ENCODE measurements at regions not wholly inside any gene's neighbourhood (a gene's known extent, or its start where the extent isn't known, plus 50 kb on each side); places are given as distances from the start of the nearest gene placed in this dataset.

DNA sequence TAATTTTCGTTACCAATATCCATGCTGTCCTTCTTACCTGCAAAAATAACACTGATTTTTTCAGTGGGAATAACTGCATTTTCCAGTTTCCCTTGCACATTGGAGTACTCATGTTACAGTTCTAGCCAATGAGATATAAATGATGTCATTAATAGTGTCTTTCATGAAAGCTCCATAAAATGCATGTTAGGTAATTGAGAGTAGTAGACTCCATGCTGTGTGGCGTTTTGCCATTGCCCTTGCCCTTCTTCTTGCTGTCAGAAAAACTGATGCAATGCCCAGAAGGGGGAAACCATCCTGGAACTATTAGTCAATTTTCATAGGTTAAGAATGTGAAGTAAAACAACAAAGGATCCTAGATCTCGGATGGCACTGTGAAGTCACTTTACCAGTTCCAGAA is 1765.3 kb downstream of the EFNA5 start:
- TF ChIP-seq, protein P1, sequence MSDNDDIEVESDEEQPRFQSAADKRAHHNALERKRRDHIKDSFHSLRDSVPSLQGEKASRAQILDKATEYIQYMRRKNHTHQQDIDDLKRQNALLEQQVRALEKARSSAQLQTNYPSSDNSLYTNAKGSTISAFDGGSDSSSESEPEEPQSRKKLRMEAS (IDR thresholded peaks at IDR 0.05) = no peak
- TF ChIP-seq JUND (IDR thresholded peaks at IDR 0.05) (no peak), FOXA2 (IDR thresholded peaks at IDR 0.05) (no peak), TAF1 (conservative IDR thresholded peaks at IDR 0.05) (no peak), YY1 (IDR thresholded peaks at IDR 0.05) (no peak), RXRA (IDR thresholded peaks at IDR 0.05) (no peak), HNF4G (IDR thresholded peaks at IDR 0.05) (no peak), SP1 (IDR thresholded peaks at IDR 0.05) (no peak), EGR1 (IDR thresholded peaks at IDR 0.05; ENCODE audit: low read depth in 2 of 2) (no peak)
- TF ChIP-seq, protein P2, sequence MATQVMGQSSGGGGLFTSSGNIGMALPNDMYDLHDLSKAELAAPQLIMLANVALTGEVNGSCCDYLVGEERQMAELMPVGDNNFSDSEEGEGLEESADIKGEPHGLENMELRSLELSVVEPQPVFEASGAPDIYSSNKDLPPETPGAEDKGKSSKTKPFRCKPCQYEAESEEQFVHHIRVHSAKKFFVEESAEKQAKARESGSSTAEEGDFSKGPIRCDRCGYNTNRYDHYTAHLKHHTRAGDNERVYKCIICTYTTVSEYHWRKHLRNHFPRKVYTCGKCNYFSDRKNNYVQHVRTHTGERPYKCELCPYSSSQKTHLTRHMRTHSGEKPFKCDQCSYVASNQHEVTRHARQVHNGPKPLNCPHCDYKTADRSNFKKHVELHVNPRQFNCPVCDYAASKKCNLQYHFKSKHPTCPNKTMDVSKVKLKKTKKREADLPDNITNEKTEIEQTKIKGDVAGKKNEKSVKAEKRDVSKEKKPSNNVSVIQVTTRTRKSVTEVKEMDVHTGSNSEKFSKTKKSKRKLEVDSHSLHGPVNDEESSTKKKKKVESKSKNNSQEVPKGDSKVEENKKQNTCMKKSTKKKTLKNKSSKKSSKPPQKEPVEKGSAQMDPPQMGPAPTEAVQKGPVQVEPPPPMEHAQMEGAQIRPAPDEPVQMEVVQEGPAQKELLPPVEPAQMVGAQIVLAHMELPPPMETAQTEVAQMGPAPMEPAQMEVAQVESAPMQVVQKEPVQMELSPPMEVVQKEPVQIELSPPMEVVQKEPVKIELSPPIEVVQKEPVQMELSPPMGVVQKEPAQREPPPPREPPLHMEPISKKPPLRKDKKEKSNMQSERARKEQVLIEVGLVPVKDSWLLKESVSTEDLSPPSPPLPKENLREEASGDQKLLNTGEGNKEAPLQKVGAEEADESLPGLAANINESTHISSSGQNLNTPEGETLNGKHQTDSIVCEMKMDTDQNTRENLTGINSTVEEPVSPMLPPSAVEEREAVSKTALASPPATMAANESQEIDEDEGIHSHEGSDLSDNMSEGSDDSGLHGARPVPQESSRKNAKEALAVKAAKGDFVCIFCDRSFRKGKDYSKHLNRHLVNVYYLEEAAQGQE (IDR thresholded peaks at IDR 0.05) = no peak
- TF ChIP-seq, protein P3, sequence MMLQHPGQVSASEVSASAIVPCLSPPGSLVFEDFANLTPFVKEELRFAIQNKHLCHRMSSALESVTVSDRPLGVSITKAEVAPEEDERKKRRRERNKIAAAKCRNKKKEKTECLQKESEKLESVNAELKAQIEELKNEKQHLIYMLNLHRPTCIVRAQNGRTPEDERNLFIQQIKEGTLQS (IDR thresholded peaks at IDR 0.05) = no peak
- H3K9me3 ChIP-seq (ENCODE audit: control insufficient read depth in 4 of 4, low read length in 3 of 4) = no peaks in the 10 kb centered on the region
- no peak overlapping the region for H3K4me3 ChIP-seq (ENCODE audit: low read depth in 1 of 3, low read length in 3 of 3)
- H3K27ac ChIP-seq (ENCODE audit: low read depth in 1 of 2, low read length in 2 of 2) = no peak overlapping the region
- H3K4me1 ChIP-seq (ENCODE audit: control insufficient read depth in 4 of 4, insufficient read depth in 4 of 4, low read length in 3 of 4) = no peaks in the 10 kb centered on the region
- H3K27me3 ChIP-seq (ENCODE audit: control insufficient read depth in 4 of 4, insufficient read depth in 4 of 4, low read length in 3 of 4) = no peaks in the 10 kb centered on the region
- 69% methylated on average over 3 of the region's 3 CpGs for WGBS
- DNase-seq (ENCODE audit: low spot score) = no peak
- no peaks in the 10 kb centered on the region for H3K36me3 ChIP-seq (ENCODE audit: control insufficient read depth in 4 of 4, insufficient read depth in 3 of 4, low read depth in 1 of 4, low read length in 3 of 4)
- no peak overlapping the region for H3K9ac ChIP-seq (ENCODE audit: low read depth in 1 of 2, low read length in 2 of 2)

DNA sequence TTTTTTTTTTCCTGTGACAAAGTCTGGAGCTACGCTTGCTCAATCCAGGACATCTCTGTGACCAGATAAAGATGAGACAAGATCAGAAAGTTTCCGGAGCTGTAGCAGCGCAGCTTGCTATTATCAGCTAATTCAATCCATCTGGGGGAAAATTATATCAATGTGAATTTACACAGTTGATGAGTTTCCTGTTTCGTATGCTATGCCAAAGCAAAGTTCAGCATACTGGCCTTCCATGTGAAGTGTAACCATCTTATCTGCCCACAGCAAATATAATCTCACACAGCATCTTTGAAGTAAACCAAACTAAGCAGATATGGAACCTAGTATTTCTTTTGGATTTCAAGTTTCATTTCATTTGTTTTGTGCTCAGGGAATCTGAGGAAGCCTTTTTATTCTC is 1767.7 kb downstream of the EFNA5 start:
- no peaks in the 10 kb centered on the region for H3K9me3 ChIP-seq (ENCODE audit: control insufficient read depth in 4 of 4, low read length in 3 of 4)
- no peak overlapping the region for H3K4me3 ChIP-seq (ENCODE audit: low read depth in 1 of 3, low read length in 3 of 3)
- no peak overlapping the region for H3K9ac ChIP-seq (ENCODE audit: low read depth in 1 of 2, low read length in 2 of 2)
- 38% methylated on average over 4 of the region's 4 CpGs for WGBS
- TF ChIP-seq, protein P2 (IDR thresholded peaks at IDR 0.05) = no peak
- no peak for TF ChIP-seq JUND (IDR thresholded peaks at IDR 0.05)
- TF ChIP-seq, protein P1 (IDR thresholded peaks at IDR 0.05) = no peak
- TF ChIP-seq, protein P4, sequence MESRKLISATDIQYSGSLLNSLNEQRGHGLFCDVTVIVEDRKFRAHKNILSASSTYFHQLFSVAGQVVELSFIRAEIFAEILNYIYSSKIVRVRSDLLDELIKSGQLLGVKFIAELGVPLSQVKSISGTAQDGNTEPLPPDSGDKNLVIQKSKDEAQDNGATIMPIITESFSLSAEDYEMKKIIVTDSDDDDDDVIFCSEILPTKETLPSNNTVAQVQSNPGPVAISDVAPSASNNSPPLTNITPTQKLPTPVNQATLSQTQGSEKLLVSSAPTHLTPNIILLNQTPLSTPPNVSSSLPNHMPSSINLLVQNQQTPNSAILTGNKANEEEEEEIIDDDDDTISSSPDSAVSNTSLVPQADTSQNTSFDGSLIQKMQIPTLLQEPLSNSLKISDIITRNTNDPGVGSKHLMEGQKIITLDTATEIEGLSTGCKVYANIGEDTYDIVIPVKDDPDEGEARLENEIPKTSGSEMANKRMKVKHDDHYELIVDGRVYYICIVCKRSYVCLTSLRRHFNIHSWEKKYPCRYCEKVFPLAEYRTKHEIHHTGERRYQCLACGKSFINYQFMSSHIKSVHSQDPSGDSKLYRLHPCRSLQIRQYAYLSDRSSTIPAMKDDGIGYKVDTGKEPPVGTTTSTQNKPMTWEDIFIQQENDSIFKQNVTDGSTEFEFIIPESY (IDR thresholded peaks at IDR 0.05) = no peak
- no peak for DNase-seq (ENCODE audit: low spot score)
- H3K4me1 ChIP-seq (ENCODE audit: control insufficient read depth in 4 of 4, insufficient read depth in 4 of 4, low read length in 3 of 4) = no peaks in the 10 kb centered on the region
- no peaks in the 10 kb centered on the region for H3K27me3 ChIP-seq (ENCODE audit: control insufficient read depth in 4 of 4, insufficient read depth in 4 of 4, low read length in 3 of 4)
- H3K36me3 ChIP-seq (ENCODE audit: control insufficient read depth in 4 of 4, insufficient read depth in 3 of 4, low read depth in 1 of 4, low read length in 3 of 4) = no peaks in the 10 kb centered on the region
- H3K27ac ChIP-seq (ENCODE audit: low read depth in 1 of 2, low read length in 2 of 2) = no peak overlapping the region

All from liver (tissue), 7 donors.